Stimulated activated CD8-positive, alpha-beta memory T cell treated with anti-CD3 and anti-CD28 coated beads, Interleukin-4, amount 100 ng/mL, for 48 hours (primary cell): ENCODE measurements at regions not wholly inside any gene's neighbourhood (a gene's known extent, or its start where the extent isn't known, plus 50 kb on each side); places are given as distances from the start of the nearest gene placed in this dataset.

Experiments
- DNase-seq: peaks from one replicate; pipeline ENCODE4 v3.0.0-alpha.2; 2020

DNA sequence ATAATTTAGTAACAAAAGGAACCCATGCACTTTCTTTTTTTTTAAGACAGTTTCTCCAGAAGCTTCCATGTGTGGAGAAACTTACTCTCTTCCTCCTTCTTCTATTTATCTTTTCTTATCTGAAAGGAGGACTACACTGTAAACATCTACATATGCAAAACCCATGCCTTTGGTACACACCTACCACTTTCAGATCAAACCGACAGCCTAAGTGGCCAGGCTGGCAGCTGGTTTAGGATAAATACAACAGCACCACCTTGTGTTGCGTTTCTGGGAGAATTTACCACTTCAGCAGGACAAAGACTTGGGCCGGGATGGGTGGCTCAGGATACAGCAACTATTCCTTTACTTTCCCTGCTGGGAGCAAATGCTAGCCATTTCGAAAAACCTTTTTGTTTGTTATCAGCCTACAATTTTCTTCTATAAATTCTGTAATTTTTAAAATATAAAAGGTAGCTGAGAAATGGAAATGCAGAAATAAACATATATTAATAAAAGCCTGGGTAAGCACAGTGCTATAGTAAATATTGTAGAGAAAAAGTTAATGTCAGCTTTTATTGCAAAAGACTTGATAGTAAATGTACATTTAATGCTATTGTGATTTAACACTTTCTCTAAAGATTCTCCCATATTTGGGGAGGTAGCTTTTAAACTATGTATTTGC, 94.0 kb upstream of the RFC3 start:
- DNase-seq, result peak; percentile 66

- no peak for DNase-seq
Measured at GRCh38 chr13:33725340-33725739, 92.6 kb upstream of the RFC3 start.

DNA sequence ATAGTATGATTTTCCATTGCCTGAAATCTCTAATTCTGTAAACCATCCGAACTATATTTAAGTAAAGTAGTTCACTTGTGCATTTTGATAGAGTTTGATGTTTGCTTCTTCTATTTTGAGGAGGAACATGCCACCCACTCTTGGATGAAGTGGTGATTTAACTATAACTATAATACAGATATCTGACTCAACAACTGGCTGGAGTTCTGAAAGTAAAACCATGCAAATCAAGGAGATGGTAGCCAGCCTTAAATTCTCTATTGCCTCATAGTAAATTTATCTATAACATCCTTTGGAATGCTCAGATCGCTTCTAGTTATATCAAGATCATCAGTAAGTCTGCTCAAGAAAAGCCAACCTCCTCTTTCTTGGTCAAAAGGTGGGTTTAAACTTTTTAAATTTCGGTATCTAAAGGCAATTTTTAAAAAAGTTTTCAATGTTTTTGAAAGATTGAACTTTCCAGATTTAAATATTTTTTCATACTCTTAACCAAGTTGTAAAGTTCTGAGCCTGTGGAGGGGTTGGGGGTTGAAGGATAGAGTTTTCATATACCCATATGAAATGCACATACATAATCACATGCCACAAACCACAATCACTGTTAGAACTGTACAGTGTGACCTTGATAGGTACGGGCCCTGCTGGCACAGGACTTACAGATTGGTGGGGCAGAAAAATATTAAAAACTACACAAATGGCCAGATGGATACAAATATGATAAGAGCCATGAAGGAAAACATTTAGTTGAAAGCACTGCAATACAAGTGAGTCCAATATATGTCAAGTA, 90.5 kb upstream of the RFC3 start:
- no peak for DNase-seq

DNA sequence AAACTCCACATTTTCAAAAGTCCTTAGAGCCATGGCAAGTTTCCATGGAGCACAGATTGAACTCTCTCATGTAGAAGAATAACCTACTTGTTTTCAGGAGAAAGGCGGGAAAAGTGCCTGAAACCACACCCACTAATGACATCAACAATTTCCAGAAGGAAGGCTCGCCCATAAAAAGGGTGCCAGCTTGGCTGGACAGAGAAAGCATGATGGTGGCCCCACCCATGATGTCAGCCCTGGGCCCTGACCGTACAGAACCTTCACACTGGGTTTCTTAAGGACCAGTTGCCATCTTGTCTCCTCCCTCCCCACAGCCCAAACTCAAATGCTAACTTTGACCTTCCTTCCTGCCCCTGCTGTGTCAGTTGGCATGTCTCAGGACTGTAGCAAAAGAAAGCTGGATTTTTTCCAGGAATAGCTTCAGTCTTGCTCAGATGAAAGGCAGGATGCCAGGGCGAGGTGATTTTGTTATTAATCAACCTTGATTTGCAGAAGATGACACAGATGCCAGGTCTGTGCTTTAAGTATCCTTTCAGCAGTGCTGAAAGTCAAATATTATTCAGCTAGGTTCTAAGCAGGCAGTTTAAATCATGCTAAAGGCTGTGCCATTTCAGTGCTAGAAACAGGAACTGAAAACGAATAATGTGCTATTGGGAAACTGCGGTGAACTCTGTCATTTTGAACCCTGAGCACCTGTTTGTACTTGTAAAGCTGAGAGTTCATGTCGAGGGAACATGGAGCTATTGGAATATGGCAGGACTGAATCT, 89.5 kb upstream of the RFC3 start:
- no peak for DNase-seq

- DNase-seq, result no peak
Measured at GRCh38 chr13:33730147-33730546, 87.8 kb upstream of the RFC3 start.

DNA sequence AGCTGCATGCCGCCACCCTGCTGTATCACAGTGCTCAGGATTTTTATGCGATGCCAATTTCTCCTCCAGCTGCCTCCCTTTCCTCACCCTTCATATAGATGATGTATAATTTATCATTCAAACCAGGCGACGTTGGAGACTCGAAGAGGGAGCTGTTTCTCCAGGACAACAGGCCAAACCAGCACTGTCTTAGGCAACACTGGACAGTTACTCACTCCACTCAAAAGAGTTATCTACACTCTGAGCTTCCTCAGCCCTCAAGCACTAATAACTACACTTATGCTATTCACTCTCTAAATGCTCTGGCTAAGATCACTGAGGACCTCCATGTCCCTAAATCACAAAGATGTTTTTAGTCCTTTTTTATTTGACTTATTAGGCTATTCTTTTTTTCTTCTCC, 87.3 kb upstream of the RFC3 start:
- no peak for DNase-seq

DNA sequence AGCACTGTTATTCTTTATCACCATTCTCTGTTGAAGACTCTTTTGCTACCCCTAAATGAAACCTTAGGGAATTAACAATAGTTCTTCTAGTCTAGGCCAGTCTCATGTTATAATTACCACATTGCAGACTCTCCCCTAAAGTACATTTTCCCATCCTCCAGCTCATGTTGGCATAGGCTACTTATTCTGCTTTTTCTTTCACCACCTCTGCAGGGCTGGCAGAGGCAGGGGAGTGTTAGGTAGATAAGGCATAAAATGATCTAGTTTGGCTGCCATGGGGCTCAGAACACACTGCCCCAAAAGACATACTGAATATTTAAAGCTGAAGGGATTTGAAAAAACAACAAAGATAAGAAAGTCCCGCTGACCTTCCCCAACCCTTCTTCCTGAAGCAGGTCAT, 82.7 kb upstream of the RFC3 start:
- DNase-seq, result no peak

GRCh38 chr13:33739254-33739653, 78.7 kb upstream of the RFC3 start:
- DNase-seq, result no peak

GRCh38 chr13:33740134-33740538, 77.8 kb upstream of the RFC3 start:
- no peak for DNase-seq

DNA sequence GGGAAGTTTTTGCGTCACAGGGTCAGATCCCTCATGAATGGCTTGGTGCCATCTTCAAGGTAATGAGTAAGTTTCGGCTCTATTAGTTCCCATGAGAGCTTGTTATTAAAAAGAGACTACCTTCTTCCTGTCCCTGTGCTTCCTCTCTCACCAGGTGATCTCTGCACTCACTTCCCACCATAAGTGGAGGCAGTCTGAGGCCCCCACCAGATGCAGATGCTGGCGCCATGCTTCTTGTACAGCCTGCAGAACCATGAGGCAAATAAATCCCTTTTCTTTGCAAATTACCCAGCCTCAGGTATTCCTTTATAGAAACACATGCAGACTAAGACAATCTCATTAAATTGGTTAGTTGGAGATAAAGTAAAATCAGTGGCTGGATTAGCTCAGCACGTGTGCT, 75.6 kb upstream of the RFC3 start:
- no peak for DNase-seq

GRCh38 chr13:33743438-33744368, 74.2 kb upstream of the RFC3 start:
- peak; percentile 29 for DNase-seq

- no peak for DNase-seq
Measured at GRCh38 chr13:33744589-33745369, 73.2 kb upstream of the RFC3 start.

DNA sequence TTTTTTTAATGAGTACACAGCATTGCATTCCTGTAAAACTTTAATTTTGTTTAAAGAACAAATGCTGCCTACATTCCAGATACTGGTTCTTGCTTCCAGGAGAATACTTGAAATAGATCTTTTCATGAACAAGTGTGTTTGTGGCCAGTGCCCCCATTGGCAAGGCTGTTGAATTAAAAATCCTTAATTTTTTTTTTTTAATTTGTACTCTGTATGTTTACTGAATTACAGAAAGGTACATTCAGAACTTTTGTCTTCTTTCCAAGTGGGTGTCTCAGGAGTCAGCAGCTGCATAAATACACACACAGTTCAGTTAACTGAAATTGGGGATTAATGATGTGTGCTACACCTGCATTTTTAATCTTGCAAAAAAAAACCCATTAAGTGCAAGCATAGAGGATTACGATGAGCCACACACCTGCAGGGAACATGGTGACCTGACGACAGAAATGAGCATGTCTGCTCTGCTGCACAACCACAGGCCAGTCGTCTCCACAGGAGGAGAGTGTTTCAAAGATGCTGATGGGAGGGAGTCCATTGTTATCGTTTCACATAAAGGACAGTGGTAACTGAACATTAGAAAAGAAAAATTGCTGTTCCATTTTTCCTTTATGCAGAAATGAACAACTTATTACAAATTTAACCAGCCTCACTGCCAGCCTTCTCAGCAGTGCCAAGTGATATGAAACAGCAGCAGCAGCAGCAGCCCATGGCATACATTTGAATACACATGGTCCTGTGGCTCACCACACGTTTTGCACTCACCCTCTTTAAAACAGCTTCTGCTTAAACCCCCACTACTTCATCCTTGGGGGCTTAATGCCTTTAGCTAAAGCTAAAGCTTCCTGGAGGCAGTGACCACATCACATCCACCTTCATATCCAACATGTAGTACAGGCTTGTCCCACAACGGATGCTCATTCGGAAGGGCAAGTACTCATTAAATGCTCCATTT, 72.3 kb upstream of the RFC3 start:
- no peak for DNase-seq

DNA sequence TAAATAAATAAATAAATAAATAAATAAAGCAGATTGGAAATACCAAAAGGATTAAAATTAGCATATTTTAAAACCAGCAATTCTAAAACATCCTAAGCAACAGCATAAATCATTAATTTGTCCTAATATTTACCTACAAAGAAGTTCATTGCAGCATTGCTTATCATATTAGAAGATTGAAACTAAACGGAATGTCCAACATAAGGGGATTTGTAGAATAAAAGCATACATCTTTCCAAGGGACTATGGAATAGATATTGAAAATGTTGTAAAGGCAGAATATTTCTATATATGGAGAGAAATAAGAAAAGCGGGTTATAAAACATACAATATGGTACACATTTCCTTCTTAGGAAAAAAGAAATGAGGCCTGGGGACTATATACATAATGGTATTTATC, 71.1 kb upstream of the RFC3 start:
- DNase-seq, result no peak

GRCh38 chr13:33751151-33751550, 66.8 kb upstream of the RFC3 start:
- DNase-seq, result no peak

- DNase-seq, result no peak
Measured at GRCh38 chr13:33752094-33752493, 65.9 kb upstream of the RFC3 start.

DNA sequence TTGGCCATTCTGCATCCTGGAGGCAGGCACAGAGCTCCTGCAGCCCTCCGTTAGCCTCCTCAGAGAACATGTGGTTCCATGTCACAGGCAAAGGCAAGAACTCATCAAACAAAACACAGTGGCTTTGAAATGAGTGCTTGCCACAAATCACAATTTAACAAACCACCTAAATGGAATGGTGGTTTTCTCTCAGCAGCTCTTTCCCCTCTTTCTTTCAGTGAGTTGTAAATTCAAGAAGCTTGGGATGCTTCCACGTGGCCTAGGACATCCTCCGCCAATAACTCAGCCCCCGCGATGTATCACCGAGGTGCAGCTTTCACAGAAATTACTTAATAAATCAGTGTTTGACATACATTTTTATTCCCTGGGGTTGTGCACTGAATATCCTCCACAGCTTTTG, 65.4 kb upstream of the RFC3 start:
- no peak for DNase-seq

- DNase-seq, result no peak
Measured at GRCh38 chr13:33756929-33757328, 61.0 kb upstream of the RFC3 start.

DNA sequence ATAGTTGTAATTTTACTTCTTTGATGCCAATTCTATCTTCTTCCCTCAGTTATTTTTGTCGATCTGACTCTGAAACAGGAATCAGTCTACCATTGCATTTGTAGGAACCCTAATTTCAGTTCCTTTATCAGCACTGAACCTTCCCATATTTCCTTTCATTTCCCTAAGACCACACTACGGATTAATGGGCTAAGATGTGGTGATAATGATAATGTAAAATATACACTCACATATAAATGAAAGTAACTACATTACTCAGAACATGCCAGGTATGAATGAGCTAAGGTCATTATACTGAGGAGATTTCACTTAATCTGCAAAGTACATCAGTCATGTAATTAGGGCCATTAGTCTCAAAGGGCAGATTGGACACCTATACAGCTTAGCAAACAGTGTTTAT, 60.2 kb upstream of the RFC3 start:
- DNase-seq, result no peak

GRCh38 chr13:33758113-33758512, 59.8 kb upstream of the RFC3 start:
- no peak for DNase-seq

DNA sequence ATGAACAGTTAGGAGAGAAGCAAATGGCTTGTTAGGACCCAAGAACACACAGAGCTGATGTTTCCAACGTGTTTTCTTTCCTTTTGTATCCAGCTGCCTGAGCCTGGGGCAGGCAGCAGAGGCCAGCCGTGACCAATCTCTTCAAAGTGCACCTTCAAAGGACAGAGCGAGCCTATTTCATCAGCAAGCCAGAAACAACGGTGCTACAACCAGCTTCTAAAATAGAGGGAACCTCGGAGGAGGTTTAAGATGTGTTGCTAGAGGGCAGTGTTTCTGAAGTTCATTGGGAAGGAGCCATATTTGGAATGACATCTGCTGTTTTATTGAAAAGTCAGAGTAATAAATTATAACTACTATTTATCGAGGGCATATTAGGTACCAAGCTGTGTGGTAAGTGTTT, 56.2 kb upstream of the RFC3 start:
- DNase-seq, result no peak
